Gastrocnemius medialis (tissue), 4 donors: ENCODE measurements at regions not wholly inside any gene's neighbourhood (a gene's known extent, or its start where the extent isn't known, plus 50 kb on each side); places are given as distances from the start of the nearest gene placed in this dataset.

Experiments used
- POLR2A ChIP-seq, 2 donors: fragments of 450-650 bp; IDR thresholded peaks; one replicate each; pipeline ENCODE4 v1.6.1; 2017; ENCODE audit warnings: antibody characterized with exemption in 2 of 2, mild to moderate bottlenecking in 2 of 2, moderate library complexity in 2 of 2
- TF ChIP-seq, protein P1 (sequence below), 5 experiments: fragments of 450-650 bp in 3 of 5; fragments of 200-600 bp in 2 of 5; sonication (generic) in 2 of 5; IDR thresholded peaks in 4 of 5; conservative IDR thresholded peaks in 1 of 5; 1 replicate in 4 of 5; 2 replicates in 1 of 5; pipeline ENCODE4 v1.5.1; 2016 to 2019; ENCODE audit warnings: antibody characterized with exemption in 5 of 5, mild to moderate bottlenecking in 3 of 5, moderate library complexity in 3 of 5

DNA sequence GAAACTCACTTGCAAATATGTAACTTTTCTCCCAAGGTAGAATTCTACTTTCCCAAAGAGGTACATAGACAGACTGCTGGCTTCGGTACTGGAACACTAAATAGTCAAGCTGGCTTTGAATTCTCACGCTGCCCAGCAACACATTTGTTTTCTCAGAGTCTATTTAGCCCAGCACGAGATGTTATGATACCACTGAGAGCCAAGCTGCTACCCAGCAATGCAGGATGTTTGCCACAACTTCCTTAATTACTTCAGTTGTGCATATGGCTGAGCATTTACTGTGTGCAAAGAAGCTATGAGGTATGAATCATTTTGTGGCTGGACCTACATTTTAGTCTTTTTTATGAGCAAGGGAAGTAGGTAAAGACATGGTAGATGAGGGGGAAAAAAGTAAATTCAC, 793.2 kb downstream of the PLA2G4A start:
- TF ChIP-seq, protein P1, sequence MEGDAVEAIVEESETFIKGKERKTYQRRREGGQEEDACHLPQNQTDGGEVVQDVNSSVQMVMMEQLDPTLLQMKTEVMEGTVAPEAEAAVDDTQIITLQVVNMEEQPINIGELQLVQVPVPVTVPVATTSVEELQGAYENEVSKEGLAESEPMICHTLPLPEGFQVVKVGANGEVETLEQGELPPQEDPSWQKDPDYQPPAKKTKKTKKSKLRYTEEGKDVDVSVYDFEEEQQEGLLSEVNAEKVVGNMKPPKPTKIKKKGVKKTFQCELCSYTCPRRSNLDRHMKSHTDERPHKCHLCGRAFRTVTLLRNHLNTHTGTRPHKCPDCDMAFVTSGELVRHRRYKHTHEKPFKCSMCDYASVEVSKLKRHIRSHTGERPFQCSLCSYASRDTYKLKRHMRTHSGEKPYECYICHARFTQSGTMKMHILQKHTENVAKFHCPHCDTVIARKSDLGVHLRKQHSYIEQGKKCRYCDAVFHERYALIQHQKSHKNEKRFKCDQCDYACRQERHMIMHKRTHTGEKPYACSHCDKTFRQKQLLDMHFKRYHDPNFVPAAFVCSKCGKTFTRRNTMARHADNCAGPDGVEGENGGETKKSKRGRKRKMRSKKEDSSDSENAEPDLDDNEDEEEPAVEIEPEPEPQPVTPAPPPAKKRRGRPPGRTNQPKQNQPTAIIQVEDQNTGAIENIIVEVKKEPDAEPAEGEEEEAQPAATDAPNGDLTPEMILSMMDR (IDR thresholded peaks at IDR 0.05 in 4 of 5, conservative IDR thresholded peaks at IDR 0.05 in 1 of 5), result no peak
- no peak for TF ChIP-seq POLR2A (IDR thresholded peaks at IDR 0.05)
